Suppressor macrophage (primary cell): ENCODE measurements at regions not wholly inside any gene's neighbourhood (a gene's known extent, or its start where the extent isn't known, plus 50 kb on each side); places are given as distances from the start of the nearest gene placed in this dataset.
"Not testable (repeated sequence)": the region's sequence is repeated elsewhere in the genome, so short reads cannot be mapped to it uniquely, and the experiment has no call there.

Experiments used
- DNase-seq, 4 experiments: peaks; one replicate each; pipeline ENCODE4 v3.0.0-alpha.2; 2020 to 2022

DNA sequence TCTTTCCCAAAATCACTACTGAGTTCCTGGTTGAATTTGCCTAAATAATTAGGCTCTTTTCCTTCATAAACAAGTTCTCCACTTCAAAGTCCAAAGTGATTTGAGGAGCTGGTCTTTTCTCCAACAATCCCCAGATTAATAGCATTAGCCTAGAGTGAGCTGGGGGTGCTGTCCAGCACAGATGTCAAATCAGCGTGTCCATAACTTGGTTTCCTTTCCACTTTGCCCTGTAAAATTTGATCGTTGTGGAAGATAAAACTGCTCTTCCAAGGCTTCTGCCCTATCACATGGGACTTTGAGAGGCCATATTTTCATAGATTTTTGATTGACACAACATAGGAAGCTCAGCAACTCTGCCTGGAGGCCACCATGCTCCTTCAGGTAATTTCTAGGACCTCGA, 134.7 kb upstream of the RORB start:
- no peak for DNase-seq

DNA sequence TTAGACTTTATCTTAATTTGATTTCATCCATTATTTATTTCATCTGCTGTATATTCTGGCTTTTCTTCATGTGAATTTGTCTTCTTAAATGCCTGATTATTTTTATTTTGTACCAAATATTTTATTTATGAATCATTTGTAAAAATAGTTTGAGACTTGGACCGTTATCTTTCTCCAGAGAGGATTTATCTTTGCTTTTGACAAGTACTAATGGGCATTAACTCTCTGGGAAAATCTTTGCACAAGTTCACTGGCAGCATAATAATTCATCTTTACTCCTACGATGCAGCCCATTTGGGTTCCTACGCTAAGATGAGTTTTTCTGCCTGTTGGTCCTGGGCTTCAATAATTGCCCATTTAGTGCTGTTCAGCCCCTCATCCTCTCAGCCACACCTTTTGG, 131.0 kb upstream of the RORB start:
- no peak for DNase-seq

DNA sequence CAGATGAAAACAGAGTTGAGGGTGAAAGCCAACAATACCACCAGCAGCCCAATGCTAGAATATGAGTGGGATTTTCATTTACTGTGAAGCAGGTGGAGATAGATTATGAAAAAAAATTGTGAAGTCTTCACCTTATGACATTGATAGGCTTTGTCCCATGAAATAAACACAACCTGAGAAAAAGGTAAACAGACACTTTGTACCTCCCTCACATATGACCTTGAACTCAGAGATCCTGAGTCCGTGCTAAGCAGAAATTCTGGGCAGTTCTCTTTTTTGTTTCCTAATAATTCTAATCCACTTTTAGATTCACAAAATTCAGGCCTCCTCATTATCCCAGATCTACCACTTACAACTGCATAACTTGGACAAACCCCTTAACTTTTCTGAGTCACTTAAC, 127.3 kb upstream of the RORB start:
- no peak for DNase-seq

DNA sequence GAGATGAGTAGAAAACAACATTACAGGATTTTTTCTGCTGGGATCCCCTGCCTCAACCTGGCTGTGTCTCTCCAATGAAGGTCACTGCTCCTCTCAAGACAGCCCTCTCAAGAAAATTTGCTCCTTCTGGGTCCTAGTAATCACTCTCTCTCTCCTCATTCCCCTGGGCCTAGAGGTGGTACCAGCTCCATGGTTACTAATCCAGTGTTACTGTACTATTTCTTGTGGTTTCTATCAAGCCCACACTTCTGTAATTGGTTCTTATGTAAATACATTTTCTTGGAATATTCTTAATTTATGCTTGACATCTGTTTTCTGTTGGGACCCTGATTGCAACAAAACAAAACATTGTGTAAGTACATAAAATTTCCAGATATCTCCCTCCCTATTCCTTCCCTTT, 123.8 kb upstream of the RORB start:
- DNase-seq: no peak

GRCh38 chr9:74379718-74380117, 117.4 kb upstream of the RORB start:
- peak in 1 of 4 experiments; percentile 3 for DNase-seq

- DNase-seq: no peak
Measured at GRCh38 chr9:74391816-74392215, 105.3 kb upstream of the RORB start.

DNA sequence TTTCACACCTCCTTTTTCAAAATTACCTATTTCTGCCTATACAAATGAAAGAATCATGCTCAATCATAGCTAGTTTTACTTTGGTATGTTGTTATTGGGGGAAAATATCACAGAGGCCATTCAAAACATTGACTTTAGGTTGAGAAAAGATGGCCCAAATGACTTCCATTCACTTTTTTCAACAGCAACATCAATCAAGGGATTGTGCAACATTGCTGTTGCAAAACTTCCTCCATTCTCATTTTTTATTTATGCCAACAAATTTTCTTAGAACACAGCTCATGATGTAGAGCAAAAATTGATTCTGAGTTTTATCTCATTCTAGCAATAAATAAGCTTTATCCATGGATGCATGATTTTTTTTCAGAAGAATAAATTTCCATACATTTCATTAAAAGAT, 93.6 kb upstream of the RORB start:
- DNase-seq: peak in 2 of 4 experiments; percentile 1 to 20

DNA sequence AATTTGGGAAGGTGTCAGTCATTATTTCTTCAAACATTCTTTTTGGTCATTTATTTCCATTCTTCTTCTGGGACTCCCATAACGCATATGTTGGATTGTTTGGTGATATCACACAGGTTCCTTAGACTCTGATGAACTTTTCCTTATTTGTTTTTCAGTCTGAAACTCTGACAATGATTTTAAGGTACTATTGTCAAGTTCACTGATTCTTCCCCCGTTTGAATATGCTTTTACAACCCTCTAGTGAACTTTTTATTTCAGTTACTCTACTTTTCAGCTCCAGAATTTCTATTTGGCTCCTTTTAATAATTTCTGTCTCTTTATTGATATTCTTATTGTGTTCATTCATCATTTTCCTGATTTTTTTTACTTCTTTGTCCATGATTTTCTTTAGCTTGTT, 92.5 kb upstream of the RORB start:
- DNase-seq: no peak

GRCh38 chr9:74407166-74407565, 90.0 kb upstream of the RORB start:
- no peak for DNase-seq

DNA sequence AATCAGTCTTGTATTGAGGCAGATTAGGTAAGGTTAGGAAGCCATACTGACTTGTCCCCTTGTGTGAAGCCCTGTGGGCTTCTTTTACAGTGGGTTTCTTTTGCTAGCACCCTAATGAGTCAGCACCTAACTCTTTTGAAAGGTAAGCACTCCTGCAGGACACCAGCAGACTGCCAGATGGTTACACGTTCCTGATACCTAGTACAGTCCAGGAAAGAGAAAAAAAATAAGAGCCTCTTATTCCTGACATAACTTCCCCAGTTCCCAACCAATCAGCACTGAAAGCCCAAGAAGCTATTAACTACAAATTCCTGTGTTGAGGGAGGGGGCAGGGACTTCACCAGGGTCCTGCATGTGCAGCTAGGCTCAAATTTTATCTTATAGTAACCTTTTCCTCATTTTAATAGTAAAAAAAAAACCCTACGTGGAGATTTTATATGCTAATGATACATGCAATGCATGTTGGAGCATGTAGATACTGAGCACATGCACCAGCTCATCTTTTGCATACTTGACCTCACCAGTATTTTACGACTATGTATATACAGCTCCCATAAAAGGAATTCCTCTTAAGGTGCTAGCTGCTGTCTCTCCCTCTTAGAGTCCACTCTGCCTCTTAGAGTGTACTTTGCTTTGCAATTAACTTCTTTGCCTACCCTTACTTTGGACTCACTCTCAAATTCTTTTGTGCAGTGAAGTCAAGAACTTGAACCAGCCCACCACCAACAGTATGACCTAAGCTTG, 84.7 kb upstream of the RORB start:
- DNase-seq: no peak

DNA sequence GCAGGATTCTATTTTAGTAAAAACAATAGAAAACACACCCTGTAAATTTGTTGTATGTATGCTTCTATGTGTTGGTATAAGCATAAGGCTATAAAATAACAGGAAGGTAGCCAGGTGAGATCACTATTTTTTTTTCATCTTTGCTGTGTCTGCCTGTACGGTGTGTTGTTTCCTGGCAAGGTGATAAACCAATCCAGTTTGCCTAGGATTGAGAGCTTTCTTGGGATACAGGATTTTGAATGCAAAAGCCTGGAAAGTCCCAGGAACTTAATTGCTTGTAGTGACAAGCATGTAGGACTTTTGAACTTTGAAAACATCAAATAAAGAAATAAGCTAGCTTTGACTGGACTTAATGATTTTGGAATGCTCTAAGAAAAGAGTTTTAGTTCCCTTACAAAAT, 83.3 kb upstream of the RORB start:
- DNase-seq: no peak

GRCh38 chr9:74414325-74414724, 82.8 kb upstream of the RORB start:
- no peak for DNase-seq

GRCh38 chr9:74415995-74416394, 81.1 kb upstream of the RORB start:
- no peak for DNase-seq

DNA sequence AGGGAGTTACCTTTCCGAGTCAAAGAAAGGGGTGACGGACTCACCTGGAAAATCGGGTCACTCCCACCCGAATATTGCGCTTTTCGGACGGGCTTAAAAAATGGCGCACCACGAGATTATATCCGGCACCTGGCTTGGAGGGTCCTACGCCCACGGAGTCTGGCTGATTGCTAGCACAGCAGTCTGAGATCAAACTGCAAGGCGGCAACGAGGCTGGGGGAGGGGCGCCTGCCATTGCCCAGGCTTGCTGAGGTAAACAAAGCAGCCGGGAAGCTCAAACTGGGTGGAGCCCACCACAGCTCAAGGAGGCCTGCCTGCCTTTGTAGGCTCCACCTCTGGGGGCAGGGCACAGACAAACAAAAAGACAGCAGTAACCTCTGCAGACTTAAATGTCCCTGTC, 72.6 kb upstream of the RORB start:
- DNase-seq: not testable (repeated sequence)

DNA sequence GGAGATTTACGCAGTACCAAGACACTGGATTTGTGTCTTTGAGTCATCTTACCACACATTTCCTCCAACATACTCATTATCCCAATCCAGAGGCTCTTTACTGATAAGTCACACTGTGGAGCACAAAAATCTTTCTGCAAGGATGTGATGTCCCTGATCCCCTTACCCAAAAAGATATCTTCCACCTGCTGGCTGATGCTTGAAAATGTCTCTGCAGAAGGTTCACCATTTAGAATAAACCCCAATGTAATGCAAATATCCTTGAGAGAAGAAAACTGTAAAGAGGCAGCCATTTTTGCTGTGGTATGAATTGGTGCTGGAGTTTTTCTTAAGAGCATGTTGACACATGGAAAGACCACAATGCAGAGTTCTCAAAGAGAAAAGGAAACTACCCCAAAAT, 65.7 kb upstream of the RORB start:
- no peak for DNase-seq

- DNase-seq: no peak
Measured at GRCh38 chr9:74443036-74443750, 53.9 kb upstream of the RORB start.

GRCh38 chr9:74444369-74444768, 52.8 kb upstream of the RORB start:
- no peak for DNase-seq
